Fibroblast of lung (primary cell): ENCODE measurements at regions not wholly inside any gene's neighbourhood (a gene's known extent, or its start where the extent isn't known, plus 50 kb on each side); places are given as distances from the start of the nearest gene placed in this dataset.

Experiments
- DNase-seq, 2 donors: peaks; one replicate each; pipeline versions ENCODE4 v3.0.0 to v3.0.0-alpha.2; 2010; ENCODE audit warnings: low read depth in 2 of 2
- H2AFZ ChIP-seq: 2 replicates; pipeline ENCODE4 v1.5.1; 2012; ENCODE audit warnings: low read length, control low read depth, inconsistent platforms
- H3K27ac ChIP-seq: 2 replicates; pipeline ENCODE4 v1.5.1; 2011; ENCODE audit warnings: low read length, control low read depth; ENCODE audit not compliant: insufficient read depth
- H3K27me3 ChIP-seq: 2 replicates; pipeline ENCODE4 v1.5.1; 2011; ENCODE audit warnings: mild to moderate bottlenecking, low read length; ENCODE audit not compliant: control insufficient read depth, insufficient read depth
- H3K36me3 ChIP-seq: 2 replicates; pipeline ENCODE4 v1.5.1; 2011; ENCODE audit warnings: low read length; ENCODE audit not compliant: control insufficient read depth, insufficient read depth
- H3K4me1 ChIP-seq: 2 replicates; pipeline ENCODE4 v1.5.1; 2011; ENCODE audit warnings: low read length; ENCODE audit not compliant: control insufficient read depth, insufficient read depth; ENCODE audit errors: extremely low read depth
- H3K4me2 ChIP-seq: 2 replicates; pipeline ENCODE4 v1.5.1; 2011; ENCODE audit warnings: low read length, control low read depth; ENCODE audit not compliant: insufficient read depth; ENCODE audit errors: extremely low read depth
- H3K4me3 ChIP-seq, 4 experiments: fragments of 200-600 bp in 1 of 4; sonication (generic) in 1 of 4; replicated peaks in 1 of 4; 2 replicates each; pipeline ENCODE4 v1.5.1; 2011 to 2016; ENCODE audit warnings: low read length in 4 of 4, low read depth in 3 of 4, mild to moderate bottlenecking in 3 of 4, control low read depth in 2 of 4, inconsistent platforms in 1 of 4, mixed read lengths in 1 of 4; ENCODE audit not compliant: insufficient read depth in 1 of 4; ENCODE audit errors: control extremely low read depth in 1 of 4
- H3K79me2 ChIP-seq: 2 replicates; pipeline ENCODE4 v1.5.1; 2012; ENCODE audit warnings: mild to moderate bottlenecking, low read length, inconsistent platforms; ENCODE audit not compliant: control insufficient read depth, insufficient read depth
- H3K9ac ChIP-seq: 2 replicates; pipeline ENCODE4 v1.5.1; 2011; ENCODE audit warnings: mild to moderate bottlenecking, low read length, control low read depth; ENCODE audit not compliant: insufficient read depth
- H3K9me3 ChIP-seq: 2 replicates; pipeline ENCODE4 v1.5.1; 2012; ENCODE audit warnings: low read depth, low read length; ENCODE audit not compliant: control insufficient read depth, insufficient read depth
- H4K20me1 ChIP-seq: 2 replicates; pipeline ENCODE4 v1.5.1; 2011; ENCODE audit warnings: low read length; ENCODE audit not compliant: control insufficient read depth, insufficient read depth; ENCODE audit errors: extremely low read depth
- EZH2 ChIP-seq: IDR thresholded peaks from 2 replicates; pipeline ENCODE4 v1.5.1; 2012; ENCODE audit warnings: low read length, control low read depth, mild to moderate bottlenecking; ENCODE audit errors: missing control alignments
- TF ChIP-seq, protein P1 (sequence below), 2 donors: IDR thresholded peaks in 1 of 2; conservative IDR thresholded peaks in 1 of 2; 1 replicate in 1 of 2; 2 replicates in 1 of 2; pipeline ENCODE4 v1.5.1; 2011 to 2012; ENCODE audit warnings: low read length in 2 of 2, control low read depth in 1 of 2, inconsistent platforms in 1 of 2, low read depth in 1 of 2, mild to moderate bottlenecking in 1 of 2

DNA sequence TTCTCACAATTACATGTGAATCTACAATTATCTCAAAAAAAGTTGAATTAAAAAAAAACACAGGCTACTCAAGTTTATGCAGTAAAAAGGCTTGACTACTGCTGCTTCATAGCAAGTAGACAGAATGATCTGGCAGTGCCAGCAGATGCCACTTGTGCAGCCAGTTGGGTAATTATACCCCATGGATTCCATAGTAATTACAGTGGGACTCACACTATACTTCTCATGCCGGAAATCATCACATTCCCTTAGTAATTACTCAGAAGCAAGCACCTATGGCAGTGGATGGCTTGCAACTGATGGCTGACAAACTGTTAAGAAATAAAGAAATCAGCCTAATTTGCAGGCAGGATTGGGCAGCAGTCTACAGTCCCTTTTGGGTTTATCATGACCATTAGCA is 463.2 kb upstream of the KLF4 start:
- H3K79me2 ChIP-seq = no peaks in the 10 kb centered on the region
- no peaks in the 10 kb centered on the region for H3K9me3 ChIP-seq
- DNase-seq = no peak
- no peak overlapping the region for H2AFZ ChIP-seq
- H4K20me1 ChIP-seq = no peaks in the 10 kb centered on the region
- H3K4me3 ChIP-seq = no peak overlapping the region
- H3K4me1 ChIP-seq = no peaks in the 10 kb centered on the region
- H3K9ac ChIP-seq = no peak overlapping the region
- no peak overlapping the region for H3K27ac ChIP-seq
- H3K27me3 ChIP-seq = no peaks in the 10 kb centered on the region
- no peak overlapping the region for H3K4me2 ChIP-seq
- TF ChIP-seq, protein P1, sequence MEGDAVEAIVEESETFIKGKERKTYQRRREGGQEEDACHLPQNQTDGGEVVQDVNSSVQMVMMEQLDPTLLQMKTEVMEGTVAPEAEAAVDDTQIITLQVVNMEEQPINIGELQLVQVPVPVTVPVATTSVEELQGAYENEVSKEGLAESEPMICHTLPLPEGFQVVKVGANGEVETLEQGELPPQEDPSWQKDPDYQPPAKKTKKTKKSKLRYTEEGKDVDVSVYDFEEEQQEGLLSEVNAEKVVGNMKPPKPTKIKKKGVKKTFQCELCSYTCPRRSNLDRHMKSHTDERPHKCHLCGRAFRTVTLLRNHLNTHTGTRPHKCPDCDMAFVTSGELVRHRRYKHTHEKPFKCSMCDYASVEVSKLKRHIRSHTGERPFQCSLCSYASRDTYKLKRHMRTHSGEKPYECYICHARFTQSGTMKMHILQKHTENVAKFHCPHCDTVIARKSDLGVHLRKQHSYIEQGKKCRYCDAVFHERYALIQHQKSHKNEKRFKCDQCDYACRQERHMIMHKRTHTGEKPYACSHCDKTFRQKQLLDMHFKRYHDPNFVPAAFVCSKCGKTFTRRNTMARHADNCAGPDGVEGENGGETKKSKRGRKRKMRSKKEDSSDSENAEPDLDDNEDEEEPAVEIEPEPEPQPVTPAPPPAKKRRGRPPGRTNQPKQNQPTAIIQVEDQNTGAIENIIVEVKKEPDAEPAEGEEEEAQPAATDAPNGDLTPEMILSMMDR (conservative IDR thresholded peaks at IDR 0.05 in 1 of 2, IDR thresholded peaks at IDR 0.05 in 1 of 2; ENCODE audit: low read depth in 1 of 2, low read length in 2 of 2) = no peak
- no peak for TF ChIP-seq EZH2
- H3K36me3 ChIP-seq = no peaks in the 10 kb centered on the region

DNA sequence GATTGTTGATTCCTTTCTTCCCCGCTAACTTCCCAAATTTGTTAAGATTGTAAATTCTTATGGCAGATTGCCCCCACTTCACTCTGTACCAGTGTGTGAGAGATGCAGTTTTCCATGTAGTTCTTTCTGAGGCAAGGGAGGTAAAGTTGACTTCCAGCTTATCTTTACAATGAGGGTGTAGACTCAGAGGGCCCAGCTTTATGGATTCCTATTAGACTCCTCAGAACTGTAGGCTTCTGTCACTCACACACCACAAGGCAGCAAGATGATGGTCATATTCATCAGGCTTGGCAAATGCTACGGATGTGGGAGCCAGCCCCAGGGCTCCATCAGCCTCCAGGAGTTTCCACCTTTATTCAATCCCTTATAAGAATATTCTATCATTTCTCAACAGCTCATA is 461.9 kb upstream of the KLF4 start:
- no peak overlapping the region for H3K27ac ChIP-seq
- no peak overlapping the region for H3K4me2 ChIP-seq
- H3K27me3 ChIP-seq = no peaks in the 10 kb centered on the region
- H3K79me2 ChIP-seq = no peaks in the 10 kb centered on the region
- no peak overlapping the region for H3K4me3 ChIP-seq
- H3K4me1 ChIP-seq = no peaks in the 10 kb centered on the region
- no peaks in the 10 kb centered on the region for H3K36me3 ChIP-seq
- no peak for DNase-seq
- no peak overlapping the region for H3K9ac ChIP-seq
- H3K9me3 ChIP-seq = no peaks in the 10 kb centered on the region
- no peak overlapping the region for H2AFZ ChIP-seq
- H4K20me1 ChIP-seq = no peaks in the 10 kb centered on the region
- TF ChIP-seq, protein P1 (conservative IDR thresholded peaks at IDR 0.05 in 1 of 2, IDR thresholded peaks at IDR 0.05 in 1 of 2; ENCODE audit: low read depth in 1 of 2, low read length in 2 of 2) = no peak
- TF ChIP-seq EZH2 = no peak

DNA sequence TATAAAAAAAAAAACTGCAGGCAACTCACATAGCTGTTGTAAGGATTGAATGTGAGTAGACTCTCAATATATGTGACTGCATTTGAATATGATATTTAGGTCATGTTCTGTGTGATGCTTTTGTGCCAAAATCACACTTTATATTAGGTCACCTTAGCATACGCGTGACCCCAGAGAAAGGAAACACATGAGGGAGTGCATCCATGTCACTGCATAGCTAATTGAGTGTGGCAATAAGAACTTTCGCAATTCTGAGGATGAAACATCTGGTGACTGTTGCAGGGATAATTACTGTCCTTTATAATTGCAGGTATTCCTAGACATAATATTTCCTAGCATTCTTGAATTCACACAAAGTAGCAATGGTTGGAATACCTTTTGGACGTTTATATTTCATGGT is 459.5 kb upstream of the KLF4 start:
- TF ChIP-seq EZH2 = no peak
- TF ChIP-seq, protein P1 (conservative IDR thresholded peaks at IDR 0.05 in 1 of 2, IDR thresholded peaks at IDR 0.05 in 1 of 2; ENCODE audit: low read depth in 1 of 2, low read length in 2 of 2) = no peak
- H3K9me3 ChIP-seq = no peaks in the 10 kb centered on the region
- DNase-seq = peak in 1 of 2 donors; percentile 46
- no peaks in the 10 kb centered on the region for H4K20me1 ChIP-seq
- H3K4me1 ChIP-seq = no peaks in the 10 kb centered on the region
- no peaks in the 10 kb centered on the region for H3K79me2 ChIP-seq
- no peaks in the 10 kb centered on the region for H3K36me3 ChIP-seq
- H2AFZ ChIP-seq = no peak overlapping the region
- no peaks in the 10 kb centered on the region for H3K27me3 ChIP-seq
- H3K9ac ChIP-seq = no peak overlapping the region
- H3K4me3 ChIP-seq = no peak overlapping the region
- no peak overlapping the region for H3K4me2 ChIP-seq
- no peak overlapping the region for H3K27ac ChIP-seq
